Stomach (tissue), 4 donors: ENCODE measurements at regions not wholly inside any gene's neighbourhood (a gene's known extent, or its start where the extent isn't known, plus 50 kb on each side); places are given as distances from the start of the nearest gene placed in this dataset.

Source experiments
- POLR2A ChIP-seq, 4 donors: fragments of 450-650 bp; IDR thresholded peaks; one replicate each; pipeline ENCODE4 v1.6.1; 2016; ENCODE audit warnings: antibody characterized with exemption in 4 of 4, control low read depth in 2 of 4, mild to moderate bottlenecking in 1 of 4, moderate library complexity in 1 of 4
- POLR2AphosphoS5 ChIP-seq, 3 donors: sonication (generic); formaldehyde crosslinking; IDR thresholded peaks; one replicate each; pipeline ENCODE4 v1.6.1; 2016; ENCODE audit warnings: antibody characterized with exemption in 3 of 3
- TF ChIP-seq, protein P1 (sequence below), 7 experiments: fragments of 450-650 bp in 4 of 7; fragments of 200-600 bp in 3 of 7; sonication (generic) in 3 of 7; IDR thresholded peaks; one replicate each; pipeline ENCODE4 v1.5.1; 2016 to 2019; ENCODE audit warnings: antibody characterized with exemption in 7 of 7, control low read depth in 2 of 7, mild to moderate bottlenecking in 1 of 7

DNA sequence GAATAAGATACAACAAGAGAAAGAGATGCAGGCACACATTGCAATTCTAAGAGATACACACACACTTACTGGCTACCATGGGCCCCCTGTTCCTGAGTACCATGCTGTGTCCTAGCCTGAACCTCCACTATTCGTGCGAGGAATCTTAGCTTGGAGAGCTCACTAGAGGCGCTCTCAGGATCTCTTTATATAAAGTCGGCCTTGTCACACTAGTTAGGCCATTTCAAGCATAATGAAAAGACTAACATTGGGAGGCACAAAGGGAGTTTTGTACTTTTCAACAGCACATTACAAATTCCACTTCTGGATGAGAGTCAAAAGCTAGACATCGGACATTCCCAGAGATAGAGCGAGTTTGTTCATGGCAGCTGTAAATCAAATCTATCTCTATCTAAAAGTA, 365.2 kb downstream of the DSEL start:
- TF ChIP-seq POLR2A (IDR thresholded peaks at IDR 0.05) (no peak), POLR2AphosphoS5 (IDR thresholded peaks at IDR 0.05) (no peak)
- TF ChIP-seq, protein P1, sequence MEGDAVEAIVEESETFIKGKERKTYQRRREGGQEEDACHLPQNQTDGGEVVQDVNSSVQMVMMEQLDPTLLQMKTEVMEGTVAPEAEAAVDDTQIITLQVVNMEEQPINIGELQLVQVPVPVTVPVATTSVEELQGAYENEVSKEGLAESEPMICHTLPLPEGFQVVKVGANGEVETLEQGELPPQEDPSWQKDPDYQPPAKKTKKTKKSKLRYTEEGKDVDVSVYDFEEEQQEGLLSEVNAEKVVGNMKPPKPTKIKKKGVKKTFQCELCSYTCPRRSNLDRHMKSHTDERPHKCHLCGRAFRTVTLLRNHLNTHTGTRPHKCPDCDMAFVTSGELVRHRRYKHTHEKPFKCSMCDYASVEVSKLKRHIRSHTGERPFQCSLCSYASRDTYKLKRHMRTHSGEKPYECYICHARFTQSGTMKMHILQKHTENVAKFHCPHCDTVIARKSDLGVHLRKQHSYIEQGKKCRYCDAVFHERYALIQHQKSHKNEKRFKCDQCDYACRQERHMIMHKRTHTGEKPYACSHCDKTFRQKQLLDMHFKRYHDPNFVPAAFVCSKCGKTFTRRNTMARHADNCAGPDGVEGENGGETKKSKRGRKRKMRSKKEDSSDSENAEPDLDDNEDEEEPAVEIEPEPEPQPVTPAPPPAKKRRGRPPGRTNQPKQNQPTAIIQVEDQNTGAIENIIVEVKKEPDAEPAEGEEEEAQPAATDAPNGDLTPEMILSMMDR (IDR thresholded peaks at IDR 0.05): no peak
